Tibial artery (tissue), 4 donors: ENCODE measurements at regions not wholly inside any gene's neighbourhood (a gene's known extent, or its start where the extent isn't known, plus 50 kb on each side); places are given as distances from the start of the nearest gene placed in this dataset.

Experiments
- DNase-seq, 2 donors: peaks; one replicate each; pipeline ENCODE4 v3.0.0-alpha.2; 2019
- H3K27ac ChIP-seq, 2 donors: fragments of 200-600 bp; sonication (generic) in 1 of 2; 1 replicate in 1 of 2; 2 replicates in 1 of 2; pipeline ENCODE4 v1.5.1; 2018 to 2019; ENCODE audit warnings: mild to moderate bottlenecking in 1 of 2
- H3K27me3 ChIP-seq, 2 donors: fragments of 200-600 bp; sonication (generic) in 1 of 2; one replicate each; pipeline versions ENCODE4 v1.5.1 to v1.6.0; 2016 to 2019
- H3K36me3 ChIP-seq, 3 donors: fragments of 200-600 bp; sonication (generic) in 2 of 3; one replicate each; pipeline ENCODE4 v1.5.1; 2016 to 2019; ENCODE audit warnings: mild to moderate bottlenecking in 2 of 3
- H3K4me1 ChIP-seq, 4 donors: fragments of 200-600 bp; sonication (generic) in 2 of 4; 1 replicate in 3 of 4; 2 replicates in 1 of 4; pipeline ENCODE4 v1.5.1; 2016 to 2019
- H3K4me3 ChIP-seq, 2 donors: fragments of 200-600 bp; sonication (generic) in 1 of 2; 1 replicate in 1 of 2; 2 replicates in 1 of 2; pipeline ENCODE4 v1.5.1; 2018 to 2019; ENCODE audit warnings: mild to moderate bottlenecking in 2 of 2
- H3K9me3 ChIP-seq, 3 donors: fragments of 200-600 bp; sonication (generic) in 1 of 3; one replicate each; pipeline ENCODE4 v1.5.1; 2016 to 2019
- intact Hi-C: fragments of 100-400 bp; cut with DNase I; formaldehyde crosslinking; loops from one replicate; pipeline ENCODE4 v1.15.0; 2023; ENCODE audit warnings: low total_unique reads
- TF ChIP-seq, protein P1 (sequence below), 2 experiments: fragments of 200-600 bp in 1 of 2; fragments of 450-650 bp in 1 of 2; IDR thresholded peaks; one replicate each; pipeline ENCODE4 v1.5.1; 2017 to 2019; ENCODE audit warnings: antibody characterized with exemption in 2 of 2, mild to moderate bottlenecking in 1 of 2, moderate library complexity in 1 of 2

DNA sequence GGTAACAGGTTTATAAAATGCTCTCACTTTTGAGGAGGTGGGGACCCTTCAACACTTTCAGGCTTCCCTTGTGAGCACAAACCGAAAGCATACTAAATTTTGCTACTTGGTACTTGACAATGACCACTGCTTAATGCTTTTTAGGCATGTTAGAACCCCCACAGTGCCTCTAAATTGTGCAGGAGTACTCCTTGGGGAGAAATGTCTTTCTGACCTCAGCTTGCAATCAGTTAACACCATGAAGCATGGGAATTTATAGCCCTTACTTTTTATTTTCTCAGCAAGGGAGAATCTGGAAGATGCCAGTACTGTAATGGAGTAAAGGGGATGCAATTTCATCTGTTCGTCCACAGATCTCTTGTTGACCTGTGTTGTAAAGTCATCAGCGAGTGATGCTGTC, 308.9 kb upstream of the TBC1D5 start:
- Histone ChIP-seq H3K9me3 (no peaks in the 10 kb centered on the region), H3K4me1 (no peaks in the 10 kb centered on the region), H3K4me3 (no peak overlapping the region), H3K27me3 (no peaks in the 10 kb centered on the region), H3K36me3 (no peaks in the 10 kb centered on the region), H3K27ac (no peak overlapping the region)
- no peak for DNase-seq
- intact Hi-C loops, result no loop called here
- TF ChIP-seq, protein P1, sequence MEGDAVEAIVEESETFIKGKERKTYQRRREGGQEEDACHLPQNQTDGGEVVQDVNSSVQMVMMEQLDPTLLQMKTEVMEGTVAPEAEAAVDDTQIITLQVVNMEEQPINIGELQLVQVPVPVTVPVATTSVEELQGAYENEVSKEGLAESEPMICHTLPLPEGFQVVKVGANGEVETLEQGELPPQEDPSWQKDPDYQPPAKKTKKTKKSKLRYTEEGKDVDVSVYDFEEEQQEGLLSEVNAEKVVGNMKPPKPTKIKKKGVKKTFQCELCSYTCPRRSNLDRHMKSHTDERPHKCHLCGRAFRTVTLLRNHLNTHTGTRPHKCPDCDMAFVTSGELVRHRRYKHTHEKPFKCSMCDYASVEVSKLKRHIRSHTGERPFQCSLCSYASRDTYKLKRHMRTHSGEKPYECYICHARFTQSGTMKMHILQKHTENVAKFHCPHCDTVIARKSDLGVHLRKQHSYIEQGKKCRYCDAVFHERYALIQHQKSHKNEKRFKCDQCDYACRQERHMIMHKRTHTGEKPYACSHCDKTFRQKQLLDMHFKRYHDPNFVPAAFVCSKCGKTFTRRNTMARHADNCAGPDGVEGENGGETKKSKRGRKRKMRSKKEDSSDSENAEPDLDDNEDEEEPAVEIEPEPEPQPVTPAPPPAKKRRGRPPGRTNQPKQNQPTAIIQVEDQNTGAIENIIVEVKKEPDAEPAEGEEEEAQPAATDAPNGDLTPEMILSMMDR (IDR thresholded peaks at IDR 0.05), result no peak

DNA sequence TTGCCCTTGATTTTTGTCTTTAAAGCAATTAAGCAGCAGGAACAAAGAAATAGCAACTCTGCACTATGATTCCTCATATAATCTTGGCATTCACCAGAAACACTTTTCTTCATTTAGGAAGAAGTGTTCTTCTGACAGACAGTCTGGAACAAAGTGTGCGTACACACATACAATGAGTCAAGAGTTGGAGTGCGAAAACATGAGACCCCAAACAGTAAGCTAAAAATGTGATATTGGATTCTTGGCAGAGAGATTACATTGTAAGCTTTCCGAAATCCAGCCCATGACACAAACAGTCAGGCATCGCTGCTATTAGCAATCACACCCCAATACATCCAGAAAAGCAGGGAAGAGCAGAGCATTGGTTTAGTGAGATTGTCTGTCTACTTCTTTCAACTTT, 306.7 kb upstream of the TBC1D5 start:
- H3K27me3 ChIP-seq, result no peaks in the 10 kb centered on the region
- TF ChIP-seq, protein P1 (IDR thresholded peaks at IDR 0.05), result no peak
- no peaks in the 10 kb centered on the region for H3K4me1 ChIP-seq
- DNase-seq, result no peak
- no peak overlapping the region for H3K27ac ChIP-seq
- H3K36me3 ChIP-seq, result no peaks in the 10 kb centered on the region
- H3K4me3 ChIP-seq, result no peak overlapping the region
- no peaks in the 10 kb centered on the region for H3K9me3 ChIP-seq
- intact Hi-C loops, result no loop called here

DNA sequence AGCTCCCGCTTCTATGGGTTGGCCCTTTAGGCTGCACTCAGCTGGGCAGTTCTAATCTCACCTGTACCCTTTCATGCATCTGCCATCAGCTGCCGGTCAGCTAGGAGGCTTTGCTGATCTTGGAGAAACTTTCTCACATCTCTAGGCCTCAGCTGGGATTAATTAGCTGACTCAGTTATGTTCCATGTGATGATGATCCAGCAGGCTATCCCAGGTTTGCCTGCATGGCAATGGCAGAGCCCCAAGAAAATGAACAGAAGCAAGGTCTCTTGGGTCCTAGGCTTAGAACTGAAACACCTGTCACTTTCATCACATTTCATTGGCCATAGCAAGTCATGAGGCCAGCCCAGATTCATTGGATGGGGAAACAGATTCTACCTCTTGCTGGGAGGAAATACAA, 304.6 kb upstream of the TBC1D5 start:
- Histone ChIP-seq H3K27ac (no peak overlapping the region), H3K27me3 (no peaks in the 10 kb centered on the region), H3K36me3 (no peaks in the 10 kb centered on the region), H3K4me1 (no peaks in the 10 kb centered on the region), H3K9me3 (no peaks in the 10 kb centered on the region), H3K4me3 (no peak overlapping the region)
- intact Hi-C loops, result no loop called here
- TF ChIP-seq, protein P1 (IDR thresholded peaks at IDR 0.05), result no peak
- DNase-seq, result no peak

DNA sequence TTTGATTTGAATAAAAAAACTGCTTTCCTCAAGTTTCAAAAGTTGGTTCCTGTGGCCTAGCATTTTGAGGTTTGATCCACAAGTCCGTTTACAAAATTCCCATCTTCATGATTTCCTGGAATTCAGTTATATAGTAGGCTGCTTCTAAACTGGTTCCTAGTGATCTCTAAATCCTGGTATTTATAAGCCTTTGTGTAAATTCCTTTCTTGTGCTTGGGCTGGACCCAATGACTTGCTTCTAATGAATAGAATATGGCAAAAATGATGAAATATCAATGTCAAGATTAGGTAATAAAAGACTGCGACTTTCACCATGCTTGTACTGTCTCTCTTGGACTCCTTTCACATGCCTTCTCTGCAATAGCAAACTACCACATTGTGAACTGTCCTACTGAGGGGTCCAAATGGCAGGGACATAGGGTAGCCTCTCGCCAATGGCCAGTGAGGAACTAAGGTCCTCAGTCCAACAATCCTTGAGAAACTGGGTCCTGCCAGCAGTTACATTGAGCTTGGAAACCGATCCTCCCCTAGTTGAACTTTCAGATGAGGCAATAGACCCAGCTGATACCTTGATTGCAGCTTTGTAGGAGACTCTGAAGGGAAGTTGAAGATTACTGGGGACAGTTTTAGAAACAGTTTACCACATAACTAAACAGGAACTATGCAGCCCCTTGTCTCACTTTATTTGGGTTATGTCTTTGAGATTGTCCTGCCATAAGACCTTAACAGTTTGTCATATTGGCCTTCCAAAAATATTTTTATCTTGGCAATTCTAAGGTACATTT, 303.9 kb upstream of the TBC1D5 start:
- Histone ChIP-seq H3K4me1 (no peaks in the 10 kb centered on the region), H3K36me3 (no peaks in the 10 kb centered on the region), H3K9me3 (no peaks in the 10 kb centered on the region), H3K27ac (no peak overlapping the region), H3K4me3 (no peak overlapping the region), H3K27me3 (no peaks in the 10 kb centered on the region)
- DNase-seq, result no peak
- TF ChIP-seq, protein P1 (IDR thresholded peaks at IDR 0.05), result no peak
- intact Hi-C loops, result no loop called here

DNA sequence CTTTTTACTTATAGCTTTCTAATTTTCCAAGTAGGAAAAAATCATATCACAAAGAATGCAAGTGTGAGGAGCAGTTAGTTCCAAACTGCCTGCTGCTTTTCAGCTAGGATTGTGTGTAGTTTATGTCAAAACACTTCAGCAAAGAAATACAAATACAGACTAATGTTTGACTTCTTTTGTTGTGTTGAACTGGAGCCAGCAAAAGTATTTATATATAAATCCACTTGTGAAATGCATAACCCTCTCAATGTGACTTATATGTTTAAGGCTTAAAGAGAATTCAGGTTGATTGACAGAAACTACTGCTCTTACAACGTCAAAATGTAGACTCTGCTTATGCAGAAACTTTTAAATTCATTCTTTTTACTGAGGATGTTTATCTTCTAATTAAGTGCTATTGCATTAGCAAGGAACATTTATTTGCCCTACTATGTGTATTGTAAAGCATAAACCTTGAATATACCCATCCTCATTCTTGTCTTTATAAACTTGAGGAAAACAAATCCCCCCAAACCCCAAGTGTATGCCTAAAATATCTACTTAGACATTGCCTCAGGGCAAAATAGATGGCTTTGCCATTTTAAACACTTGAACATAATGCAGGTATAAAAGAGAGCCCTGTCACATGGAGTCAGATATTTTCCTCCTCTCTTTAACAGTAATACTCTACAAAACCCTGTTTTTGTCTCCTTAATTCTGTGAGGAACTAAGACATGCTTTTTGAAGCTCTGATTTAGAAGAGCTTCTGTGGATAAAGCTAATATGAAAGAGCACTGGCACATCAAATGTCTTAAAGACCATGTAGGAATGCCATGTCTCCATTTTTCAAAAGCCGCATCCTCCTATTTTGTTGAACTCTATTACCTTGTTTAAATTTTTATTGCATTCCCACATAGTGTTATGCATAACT, 302.8 kb upstream of the TBC1D5 start:
- H3K9me3 ChIP-seq, result no peaks in the 10 kb centered on the region
- intact Hi-C loops, result no loop called here
- H3K27ac ChIP-seq, result no peak overlapping the region
- H3K4me3 ChIP-seq, result no peak overlapping the region
- no peaks in the 10 kb centered on the region for H3K36me3 ChIP-seq
- TF ChIP-seq, protein P1 (IDR thresholded peaks at IDR 0.05), result no peak
- no peak for DNase-seq
- no peaks in the 10 kb centered on the region for H3K27me3 ChIP-seq
- H3K4me1 ChIP-seq, result no peaks in the 10 kb centered on the region
